HG03565 (cell line): ENCODE measurements at regions not wholly inside any gene's neighbourhood (a gene's known extent, or its start where the extent isn't known, plus 50 kb on each side); places are given as distances from the start of the nearest gene placed in this dataset.

Experiments used
- ATAC-seq: cut with Tn5 transposase; IDR thresholded peaks from one replicate; pipeline ENCODE4 v1.9.1; 2021; ENCODE audit warnings: mild to moderate bottlenecking, moderate library complexity; ENCODE audit not compliant: unreplicated experiment

DNA sequence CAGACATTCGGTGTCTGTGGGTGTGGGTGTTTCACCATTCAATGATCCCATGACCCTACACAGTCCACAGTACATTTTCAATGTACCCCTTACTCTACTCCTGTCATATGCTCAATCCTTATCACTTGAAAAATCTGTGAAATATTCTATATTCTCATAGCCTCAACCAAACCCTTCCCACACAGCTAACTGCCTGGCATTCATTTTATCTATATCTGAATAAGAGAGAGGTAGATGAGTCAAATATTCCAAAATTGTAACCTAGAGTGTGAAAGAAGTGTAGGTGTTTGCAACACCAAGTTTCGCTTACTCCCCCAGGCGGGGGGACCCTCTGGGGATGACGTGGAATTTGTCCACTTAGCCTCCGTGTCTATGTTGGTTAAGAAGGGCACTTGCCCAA, 354.8 kb downstream of the ETS1 start:
- ATAC-seq: peak; percentile 50

DNA sequence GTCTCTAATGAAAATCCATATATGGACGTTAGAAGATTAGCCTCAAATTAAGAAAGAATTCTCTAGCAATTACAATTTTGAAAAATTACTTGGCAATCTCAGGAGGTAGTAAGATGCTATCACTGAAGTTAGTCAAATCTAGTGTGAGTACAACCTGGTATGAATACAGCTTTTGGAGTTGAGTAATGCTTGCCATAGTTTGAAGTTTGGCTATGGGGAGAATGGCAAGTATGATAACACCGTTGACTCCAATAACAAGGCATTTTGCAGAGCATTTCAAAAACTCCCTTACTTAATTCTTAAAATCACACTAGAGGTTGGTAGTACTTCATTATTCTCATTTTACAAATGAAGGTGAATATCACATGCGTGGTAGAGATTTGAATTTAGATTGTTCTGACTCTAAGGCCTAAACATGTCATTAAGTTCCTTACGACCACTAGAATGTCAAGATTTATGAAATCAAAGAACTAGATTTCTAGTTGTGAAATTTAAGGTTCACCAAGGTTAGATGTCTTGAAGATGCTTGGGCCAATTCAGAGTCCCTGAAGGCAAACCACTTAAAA, 355.4 kb downstream of the ETS1 start:
- ATAC-seq: no peak

DNA sequence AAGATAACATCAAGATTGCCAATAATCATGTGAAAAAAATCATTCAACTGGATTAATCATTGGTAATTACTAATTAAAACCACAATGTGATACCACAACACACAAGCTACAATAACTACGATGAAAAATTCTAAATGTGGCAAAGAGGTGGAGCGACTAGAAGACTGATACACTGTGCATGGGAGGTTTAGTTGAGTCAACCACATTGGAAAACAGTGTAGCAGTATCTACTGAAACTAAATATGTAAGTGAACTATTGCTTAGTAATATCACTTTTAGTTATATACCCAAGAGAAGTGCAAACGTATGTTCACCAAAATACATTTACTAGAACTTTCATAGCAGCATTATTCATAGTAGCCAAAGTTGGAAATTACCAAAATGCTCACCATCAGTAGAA, 359.9 kb downstream of the ETS1 start:
- ATAC-seq: no peak

DNA sequence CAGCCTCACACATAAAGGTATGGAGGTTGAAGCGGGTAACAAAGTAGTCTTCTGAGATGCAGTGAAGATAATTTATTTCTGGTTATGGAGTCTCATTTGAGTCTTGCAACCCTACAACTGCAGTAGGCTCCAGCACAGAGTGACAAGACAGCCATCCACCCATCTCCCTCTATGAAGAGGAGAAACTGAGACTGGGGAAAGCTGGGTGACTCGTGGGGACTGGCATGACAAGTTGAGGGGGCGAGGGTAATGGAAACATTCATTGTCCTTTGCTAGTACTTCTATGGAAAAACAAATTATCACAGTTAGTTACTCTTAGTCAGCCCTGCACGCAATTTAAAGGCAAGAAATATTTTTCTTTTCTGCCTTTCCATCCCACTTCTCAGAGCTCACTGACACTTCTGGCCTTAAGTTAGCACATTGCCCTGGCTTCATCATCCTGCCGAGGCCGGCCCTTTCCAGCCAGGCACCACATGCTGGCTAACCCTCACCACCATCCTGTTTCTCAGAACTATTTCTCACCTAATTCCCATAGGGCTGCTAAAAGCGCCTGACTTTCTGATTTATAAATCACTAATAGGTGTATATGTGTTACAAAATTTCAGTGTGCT, 361.1 kb downstream of the ETS1 start:
- no peak for ATAC-seq

DNA sequence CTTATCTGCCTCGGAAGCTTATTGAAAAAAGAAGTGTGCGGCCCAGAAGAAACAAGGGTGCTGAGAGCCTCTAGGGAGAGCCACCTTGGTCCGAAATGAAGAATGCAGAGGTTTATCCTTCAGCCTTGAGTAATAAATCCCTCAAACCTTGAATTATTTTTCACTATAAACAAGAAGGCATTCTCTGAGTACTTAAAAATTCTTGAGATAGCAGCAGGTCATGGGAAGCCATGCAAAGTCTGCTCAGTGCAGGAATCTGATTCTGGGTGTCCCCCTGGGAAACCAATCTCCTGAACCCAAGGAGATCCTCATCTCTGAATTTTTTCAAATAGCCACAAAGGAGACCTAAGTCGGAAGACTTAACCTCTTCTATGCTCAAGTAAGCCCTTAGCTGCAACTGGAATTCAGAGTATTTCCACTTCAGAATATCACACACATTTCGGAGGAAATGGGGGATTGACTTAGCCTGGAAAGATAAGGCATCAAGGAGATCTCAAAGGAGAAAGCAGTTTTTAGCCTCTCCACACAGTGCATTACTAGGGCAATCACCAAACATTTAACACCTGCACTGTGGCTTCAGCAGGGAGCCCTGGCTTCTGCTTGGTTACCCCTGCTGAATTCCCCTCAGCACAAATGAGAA, 365.0 kb downstream of the ETS1 start:
- ATAC-seq: no peak

DNA sequence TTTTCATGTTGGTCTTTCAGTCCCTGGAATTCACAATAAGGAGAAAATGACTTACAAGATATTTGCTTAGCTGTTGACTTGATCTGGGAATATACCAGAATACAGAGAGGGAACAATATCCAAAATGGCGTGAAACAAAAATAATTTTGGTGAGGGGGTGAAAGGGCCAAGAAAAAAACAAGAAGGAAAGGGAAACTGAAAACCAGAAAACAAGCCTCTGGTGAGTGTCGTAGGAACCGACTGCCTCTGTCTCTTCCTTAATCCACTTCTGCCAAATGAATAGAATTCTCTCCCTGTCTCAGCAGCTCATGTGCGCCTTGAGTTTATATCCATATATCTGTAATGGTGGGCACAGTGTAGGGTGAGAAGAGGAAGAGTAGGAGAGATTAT, 367.6 kb downstream of the ETS1 start:
- no peak for ATAC-seq

DNA sequence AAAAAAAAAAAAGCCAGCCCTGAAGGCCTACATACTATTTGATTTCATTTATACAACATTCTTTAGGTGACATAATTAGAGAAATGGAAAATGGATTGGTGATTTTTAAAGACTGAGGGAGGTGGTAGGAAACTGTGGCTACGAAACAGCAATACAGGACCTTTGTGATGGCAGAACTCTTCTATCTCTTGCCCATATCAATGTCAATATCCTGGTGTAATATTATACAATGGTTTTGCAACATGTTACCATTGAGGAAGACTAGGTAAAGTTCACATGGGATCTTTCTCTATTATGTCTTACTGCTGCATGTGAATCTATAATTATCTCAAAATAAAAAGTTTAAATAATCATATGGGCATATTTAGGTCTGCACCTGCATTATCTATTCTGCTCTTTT, 371.2 kb downstream of the ETS1 start:
- ATAC-seq: no peak

DNA sequence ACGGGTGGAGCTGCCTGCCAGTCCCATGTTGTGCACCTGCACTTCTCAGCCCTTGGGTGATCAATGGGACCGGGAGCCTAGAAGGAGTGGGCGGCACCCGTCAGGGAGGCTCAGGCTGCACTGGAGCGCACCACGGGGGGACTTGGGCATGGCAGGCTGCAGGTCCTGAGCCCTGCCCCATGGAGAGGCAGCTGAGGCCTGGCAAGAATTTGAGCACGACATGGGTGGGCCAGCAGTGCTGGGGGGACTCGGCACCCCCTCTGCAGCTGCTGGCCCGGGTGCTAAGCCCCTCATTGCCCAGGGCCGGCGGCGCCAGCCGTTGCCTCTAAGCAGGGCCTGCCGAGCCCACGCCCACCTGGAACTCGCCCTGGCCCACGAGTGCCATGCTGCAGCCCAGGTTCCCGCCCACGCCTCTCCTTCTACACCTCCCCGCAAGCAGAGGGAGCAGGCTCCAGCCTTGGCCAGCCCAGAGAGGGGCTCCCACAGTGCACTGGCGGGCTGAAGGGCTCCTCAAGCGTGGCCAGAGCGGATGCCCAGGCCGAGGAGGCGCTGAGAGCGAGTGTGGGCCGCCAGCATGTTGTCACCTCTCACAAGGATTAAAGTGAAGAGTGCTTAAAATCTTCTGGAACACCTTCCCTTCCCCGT, 372.0 kb downstream of the ETS1 start:
- no peak for ATAC-seq

DNA sequence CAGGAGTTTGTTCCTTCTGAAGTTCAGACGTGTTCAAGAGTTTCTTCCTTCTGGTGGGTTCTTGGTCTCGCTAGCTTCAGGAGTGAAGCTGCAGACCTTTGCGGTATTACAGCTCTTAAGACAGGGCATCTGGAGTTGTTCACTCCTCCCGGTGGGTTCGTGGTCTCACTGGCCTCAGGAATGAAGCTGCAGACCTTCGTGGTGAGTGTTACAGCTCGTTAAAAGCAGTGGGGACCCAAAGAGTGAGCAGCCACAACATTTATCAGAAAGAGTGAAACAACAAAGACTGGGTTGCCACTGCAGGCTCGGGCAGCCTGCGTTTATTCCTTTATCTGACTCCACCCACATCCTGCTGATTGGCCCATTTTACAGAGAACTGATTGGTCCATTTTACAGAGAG, 373.1 kb downstream of the ETS1 start:
- ATAC-seq: no peak

DNA sequence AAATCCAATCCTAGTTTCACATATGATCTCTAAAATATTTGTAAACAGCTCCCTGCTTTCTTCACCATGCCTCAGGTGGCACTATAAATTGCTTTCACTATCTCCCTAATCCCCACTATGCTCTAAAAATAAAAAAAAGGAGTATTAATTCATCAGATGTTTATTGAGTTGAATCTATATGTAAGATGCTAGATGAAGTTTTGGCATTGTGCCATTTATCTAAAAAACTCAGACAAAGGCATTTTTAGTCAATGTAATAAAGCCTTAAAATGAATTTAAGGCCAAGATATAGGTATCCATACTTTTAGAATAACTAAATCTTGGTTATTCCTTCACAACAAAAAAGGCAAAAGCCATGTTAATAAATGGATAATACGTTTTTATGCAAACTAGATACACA, 373.9 kb downstream of the ETS1 start:
- ATAC-seq: no peak

DNA sequence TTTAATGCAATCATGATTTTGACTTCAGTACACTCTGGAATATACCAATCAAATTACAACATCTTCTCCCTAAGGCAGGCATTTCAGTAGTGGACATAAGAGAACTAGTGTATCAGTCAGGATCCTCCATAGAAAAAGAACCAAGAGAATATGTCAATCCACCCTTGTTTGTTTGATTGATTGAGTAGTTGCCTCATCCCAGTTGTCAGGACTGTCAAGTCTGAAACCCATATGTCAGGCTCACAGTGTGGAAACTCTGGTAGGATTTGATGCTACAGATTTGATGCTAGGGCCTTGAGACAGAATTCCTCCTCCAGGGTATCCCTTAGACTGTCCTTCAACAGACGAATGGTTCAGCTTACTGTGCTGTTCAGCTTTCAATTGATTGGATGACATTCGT, 375.0 kb downstream of the ETS1 start:
- no peak for ATAC-seq

DNA sequence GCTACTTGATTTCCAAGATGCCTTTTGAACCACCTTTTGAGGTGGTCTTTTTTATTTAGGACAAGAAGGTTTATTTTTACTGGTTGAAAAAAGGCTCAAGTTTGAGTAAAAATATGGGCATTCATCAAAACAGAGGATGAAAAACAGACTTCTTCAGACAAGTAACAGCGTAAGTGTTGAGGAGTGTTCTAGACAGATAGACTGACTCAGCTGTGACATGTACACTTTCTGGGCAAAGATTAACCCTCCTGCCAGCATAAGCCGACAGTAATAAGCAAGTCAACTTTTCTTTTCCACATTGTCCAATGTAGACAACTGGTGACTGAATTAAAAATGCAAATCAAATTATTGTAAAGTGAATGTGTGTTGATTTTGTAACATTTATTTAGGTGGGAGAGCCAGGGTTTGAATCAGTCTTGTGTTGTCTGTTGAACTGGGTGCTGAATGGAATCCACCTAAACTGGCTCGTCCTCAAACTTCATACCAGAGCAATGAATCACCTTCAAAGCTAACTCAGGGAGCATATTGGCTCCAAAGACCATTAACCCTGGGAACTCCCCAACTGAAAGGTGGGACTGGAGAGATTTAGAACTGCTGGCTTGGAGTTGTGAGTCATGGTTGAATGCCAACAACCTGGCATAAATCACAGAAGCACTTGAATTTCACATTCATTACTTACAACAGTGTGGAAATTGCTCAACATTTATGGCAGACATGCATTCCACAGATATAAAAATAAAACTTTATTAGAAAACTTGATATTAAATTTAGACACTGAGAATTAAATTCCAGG, 377.0 kb downstream of the ETS1 start:
- ATAC-seq: no peak

DNA sequence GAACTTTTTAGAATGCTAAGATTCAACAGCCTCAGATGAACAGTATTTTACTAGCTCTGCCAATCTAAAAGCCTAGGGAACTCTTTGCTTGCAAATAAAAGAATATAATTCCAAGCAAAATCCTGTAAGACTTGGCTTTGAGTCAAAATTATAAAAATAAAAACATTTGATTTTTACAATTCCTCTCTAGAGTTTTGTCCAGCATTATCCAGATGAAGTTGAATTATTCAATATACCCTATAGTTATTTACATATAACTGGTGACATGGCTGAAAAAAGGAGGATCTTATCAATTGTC, 378.3 kb downstream of the ETS1 start:
- ATAC-seq: no peak

DNA sequence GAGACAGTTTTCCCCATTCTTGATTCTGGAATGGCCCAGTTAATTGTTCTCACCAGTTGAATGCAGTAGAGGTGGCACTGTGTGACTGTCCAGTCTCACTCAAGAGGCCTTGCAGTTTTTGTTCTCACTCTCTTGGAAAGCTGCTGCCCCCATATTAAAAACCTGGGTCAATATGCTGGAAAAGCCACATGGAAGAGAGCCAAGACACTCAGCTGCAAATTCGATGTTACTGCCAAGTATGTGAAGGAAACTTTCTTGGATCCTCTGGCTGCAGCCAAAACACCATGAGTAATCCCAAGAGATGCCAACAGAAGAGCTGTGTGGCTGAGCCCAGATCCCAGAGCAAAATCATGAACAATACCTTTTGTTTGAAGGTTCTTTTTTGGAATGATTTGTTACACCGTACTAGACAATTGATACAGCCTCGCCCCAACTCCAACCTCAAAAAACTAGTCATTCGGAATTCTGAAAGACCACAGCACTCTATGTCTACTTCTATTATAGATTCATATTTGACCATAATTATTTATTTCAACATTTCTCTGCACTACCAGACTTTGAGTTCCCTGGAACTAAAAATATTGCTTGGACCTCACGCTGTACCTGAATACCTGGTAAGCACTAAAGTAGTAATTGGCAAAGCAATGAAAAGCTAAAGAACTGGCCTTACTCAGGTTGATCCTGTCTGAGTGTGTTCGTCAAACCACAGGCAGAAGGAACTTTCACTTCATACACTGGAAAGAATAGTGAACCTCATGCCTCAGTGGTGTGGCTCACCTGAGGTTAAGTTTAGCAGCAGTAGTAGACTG, 378.8 kb downstream of the ETS1 start:
- no peak for ATAC-seq

DNA sequence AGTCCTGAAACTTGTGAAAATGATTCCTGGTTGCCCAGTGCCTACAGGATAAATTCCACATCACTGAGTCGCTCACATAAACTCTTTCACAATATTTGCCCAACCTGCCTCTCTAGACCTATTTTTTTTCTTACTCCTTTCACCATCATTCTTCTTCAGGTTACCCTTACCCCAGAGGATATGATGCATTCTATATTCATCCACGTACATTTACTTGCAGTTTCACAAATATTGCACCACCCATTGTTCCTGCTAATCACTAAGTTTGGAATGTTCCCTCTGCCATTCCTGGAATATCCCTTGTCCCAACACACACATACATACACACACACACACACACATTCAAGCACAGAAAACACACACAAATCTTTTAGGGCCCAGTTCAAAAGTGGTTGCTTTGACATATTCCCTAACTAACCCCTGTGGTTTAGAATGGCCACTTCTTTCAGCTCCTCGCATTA, 379.5 kb downstream of the ETS1 start:
- ATAC-seq: no peak

DNA sequence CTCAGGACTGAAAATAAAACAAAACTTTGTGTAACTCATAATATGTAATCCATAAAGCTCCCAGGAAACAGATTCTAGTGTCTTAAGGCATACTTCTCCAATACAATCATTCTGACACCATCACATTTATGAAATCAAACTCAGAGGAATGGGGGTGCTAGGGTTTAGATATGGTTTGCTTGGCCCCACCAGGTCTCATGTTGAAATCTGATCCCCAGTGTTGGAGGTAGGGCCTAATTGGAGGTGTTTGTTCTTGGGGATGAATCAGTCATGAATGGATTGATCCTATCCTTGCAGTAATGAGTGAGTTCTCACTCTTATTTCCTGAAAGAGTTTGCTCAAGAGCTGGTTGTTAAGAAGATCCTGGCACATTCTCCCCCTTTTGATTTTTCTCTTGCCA, 380.9 kb downstream of the ETS1 start:
- no peak for ATAC-seq

DNA sequence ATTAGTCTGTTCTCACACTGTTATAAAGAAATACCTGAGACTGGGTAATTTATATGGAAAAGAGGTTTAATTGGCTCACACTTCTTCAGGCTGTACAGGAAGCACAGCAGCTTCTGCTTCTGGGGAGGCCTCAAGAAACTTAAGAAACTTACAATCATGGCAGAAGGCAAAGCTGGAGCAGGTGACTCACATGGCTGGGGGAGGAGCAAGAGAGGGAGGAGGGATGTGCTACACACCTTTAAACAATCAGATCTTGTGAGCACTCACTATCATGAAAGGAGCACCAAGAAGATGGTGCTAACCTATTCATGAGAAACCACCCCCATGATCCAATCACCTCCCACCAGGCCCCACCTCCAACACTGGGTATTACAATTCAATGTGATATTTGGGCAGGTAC, 381.6 kb downstream of the ETS1 start:
- no peak for ATAC-seq

DNA sequence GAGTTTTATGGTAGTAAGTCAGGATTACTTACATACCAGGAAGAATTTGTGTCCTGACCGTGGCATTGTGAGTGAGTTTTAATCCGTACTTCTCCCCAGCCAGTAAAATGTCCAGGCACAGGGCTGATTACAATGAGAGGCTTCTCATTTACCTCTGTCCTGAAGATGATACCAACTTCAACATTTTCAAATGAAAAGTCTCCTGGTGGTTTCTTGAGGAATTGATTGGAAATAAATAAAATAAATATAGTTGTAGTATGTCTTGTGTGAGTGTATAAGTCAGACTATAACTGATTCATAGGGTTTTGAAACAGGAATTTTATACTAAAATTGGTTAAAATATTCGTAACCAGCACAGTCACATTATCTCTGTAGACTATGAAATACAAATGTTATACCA, 382.5 kb downstream of the ETS1 start:
- no peak for ATAC-seq

DNA sequence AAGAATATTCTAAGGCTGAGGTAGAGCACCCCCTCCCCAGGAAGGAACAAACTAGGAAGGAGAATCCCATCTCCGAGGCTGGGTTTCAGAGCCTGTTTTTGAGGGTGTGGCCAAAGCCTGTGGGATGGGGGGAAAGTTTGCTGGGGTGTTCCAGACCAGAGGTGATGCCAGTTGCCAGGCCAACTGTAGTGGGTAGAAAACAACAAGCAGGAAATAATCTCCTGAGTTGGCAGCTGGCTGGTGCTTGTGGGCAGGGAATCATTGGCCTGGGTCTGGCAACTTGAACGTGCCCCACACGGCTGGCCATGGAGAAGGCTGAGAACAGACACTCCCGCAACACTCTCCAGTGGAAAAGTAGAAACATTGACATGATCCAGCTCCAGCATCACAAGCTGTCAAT, 385.6 kb downstream of the ETS1 start:
- no peak for ATAC-seq

DNA sequence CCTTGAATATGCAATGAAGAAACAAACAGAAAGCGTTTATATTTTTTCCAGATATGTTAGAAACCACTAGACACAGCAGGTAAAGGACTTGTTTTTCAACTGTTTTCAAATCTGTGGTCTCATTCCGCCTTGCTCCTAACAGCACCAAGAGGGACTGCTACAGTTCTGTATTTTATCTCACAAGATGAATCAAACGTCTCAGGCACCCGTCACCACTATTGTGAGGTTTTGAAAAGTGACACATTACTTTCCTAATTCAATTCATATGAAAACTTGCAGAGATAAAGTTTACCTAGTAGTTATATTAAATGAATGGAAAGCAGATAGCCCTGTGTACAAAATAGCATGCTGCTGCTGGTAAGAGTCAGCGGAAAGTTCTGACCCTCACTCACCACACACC, 386.3 kb downstream of the ETS1 start:
- ATAC-seq: no peak

DNA sequence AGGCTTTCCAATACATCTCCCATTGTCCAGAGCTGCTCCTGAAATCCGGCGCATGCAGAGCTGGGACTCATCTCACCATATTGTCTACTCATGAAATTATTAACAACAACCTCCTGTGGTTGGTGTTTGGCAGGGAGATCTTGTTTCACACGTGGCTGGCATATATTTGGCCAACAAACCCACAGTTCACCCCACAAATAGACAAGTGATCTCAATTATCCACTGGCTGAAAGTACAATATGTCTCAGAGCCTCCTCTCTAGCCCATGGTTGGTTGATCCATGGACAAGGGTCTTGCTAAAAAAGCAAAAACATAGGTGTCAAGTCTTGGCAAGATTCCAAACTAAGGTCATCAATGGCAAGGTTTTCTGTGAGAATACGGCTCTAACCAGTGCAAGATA, 386.9 kb downstream of the ETS1 start:
- no peak for ATAC-seq
